GM19240 (cell line): ENCODE measurements at regions not wholly inside any gene's neighbourhood (a gene's known extent, or its start where the extent isn't known, plus 50 kb on each side); places are given as distances from the start of the nearest gene placed in this dataset.
"Not testable (repeated sequence)": the region's sequence is repeated elsewhere in the genome, so short reads cannot be mapped to it uniquely, and the experiment has no call there.

Source experiments
- DNase-seq: peaks from one replicate; pipeline ENCODE4 v3.0.0; 2011; ENCODE audit warnings: low spot score; ENCODE audit not compliant: insufficient read length

DNA sequence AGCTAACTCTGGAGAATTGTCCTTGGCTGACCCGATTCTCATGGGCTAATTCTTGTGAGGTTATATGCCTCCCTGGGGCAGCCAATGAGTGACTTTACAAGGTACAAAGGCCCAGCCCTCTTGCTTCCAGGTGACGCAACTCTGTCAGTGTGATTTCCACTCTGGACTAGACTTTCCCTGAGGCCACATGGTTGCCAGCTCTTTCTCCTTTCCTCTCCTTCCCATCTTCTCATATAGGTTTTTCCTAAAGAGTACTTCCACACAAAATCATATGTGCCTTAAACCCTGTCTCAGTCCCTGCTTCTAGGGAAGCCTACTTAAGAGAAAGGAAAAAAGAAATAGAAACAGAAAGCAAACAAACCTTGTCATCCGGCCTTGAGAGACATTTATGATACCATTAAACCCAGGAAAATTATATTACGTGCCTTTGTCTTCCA lies 226.2 kb upstream of the ZSWIM2 start:
- no peak for DNase-seq

DNA sequence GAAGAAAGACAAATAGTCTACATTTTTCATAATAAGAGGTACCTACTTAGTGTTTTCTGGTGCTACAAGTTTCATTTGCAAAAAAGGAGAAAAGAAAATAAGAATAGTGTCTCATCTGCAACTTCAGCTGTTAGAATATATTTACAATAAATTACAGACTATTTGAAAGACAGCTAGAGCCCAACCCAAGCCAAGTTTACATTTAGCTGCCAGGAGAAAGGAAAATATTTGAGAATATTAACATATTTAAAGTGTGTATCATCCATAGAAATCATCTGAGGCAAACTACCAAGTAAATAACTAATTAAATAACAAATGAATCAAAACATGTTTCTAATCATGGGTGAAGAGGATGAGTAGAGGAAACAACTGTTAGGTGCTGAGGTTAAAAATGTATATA lies 209.2 kb upstream of the ZSWIM2 start:
- no peak for DNase-seq

DNA sequence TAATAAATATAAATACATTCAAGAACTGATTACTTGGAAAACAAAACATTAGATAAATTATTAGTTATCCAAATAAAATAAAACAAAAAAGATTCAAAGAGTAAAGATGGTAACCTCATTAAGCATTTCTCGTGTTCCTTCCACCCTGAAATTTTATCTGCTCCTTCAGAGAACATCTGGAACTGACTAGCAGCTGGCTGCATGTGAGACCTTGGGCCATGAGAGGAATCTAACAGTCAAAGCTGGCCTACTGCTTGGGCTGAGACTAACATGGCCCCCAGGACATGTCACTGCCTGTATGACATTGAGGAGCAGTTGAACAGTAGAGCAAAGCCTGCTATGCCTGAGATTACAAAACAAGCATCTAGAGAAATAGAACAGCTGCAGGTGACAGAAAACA lies 208.5 kb upstream of the ZSWIM2 start:
- no peak for DNase-seq

DNA sequence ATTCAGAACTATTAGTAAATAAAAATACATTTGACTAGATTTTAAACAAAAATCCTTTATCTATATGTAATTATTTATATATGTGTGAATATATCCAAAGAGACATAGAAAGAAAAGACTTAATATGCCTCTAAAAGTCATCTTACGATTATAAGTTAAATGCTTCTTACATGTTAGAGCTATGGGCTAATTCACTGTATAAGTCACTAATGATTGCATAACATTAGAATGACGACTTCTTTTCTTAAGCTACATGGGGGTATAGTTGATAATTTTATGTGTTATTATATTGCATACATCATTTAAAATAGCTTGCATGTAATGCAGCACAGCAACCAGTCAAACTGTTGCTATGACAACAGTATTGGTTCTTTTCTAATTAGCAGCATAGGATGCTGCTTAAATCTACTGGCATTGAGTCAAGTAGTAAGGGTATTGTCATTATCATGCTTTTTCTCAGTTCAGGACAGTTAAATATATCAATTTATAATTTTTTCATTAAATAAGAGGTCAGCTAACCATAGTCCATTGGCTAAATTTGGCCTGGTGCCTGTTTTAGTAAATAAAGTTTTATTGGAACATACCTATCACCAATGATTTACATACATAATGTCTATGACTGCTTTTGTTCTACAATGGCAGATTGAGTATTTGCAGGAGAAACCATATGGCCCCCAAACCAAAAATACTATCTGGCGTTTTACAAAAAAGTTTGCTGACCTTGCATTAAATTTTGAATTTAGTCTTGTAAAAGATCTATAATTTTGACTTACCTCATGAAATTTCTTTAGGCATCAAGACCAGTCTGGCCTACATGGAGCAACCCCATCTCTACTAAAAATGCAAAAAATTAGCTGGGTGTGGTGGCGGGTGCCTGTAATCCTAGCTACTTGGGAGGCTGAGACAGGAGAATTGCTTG lies 207.7 kb upstream of the ZSWIM2 start:
- no peak for DNase-seq

DNA sequence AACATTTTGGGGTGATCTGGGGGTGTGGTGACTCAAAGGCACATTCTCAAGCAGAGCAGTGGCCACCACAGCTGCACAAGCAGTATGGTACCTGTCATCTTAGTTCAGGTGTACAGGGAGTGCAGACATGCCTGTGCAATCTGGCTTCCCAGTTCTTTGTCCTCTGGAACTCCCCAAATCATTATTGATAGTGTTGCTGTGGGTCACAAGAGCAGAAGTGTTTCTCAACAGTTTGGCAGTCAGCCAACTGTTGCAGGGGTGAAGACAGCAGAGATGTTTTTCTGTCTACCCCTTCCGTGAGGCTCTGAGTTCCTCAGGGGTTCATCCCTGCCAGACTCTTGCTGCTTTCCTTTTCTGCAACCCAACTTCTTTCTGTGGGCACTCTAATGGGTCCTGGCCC lies 206.5 kb upstream of the ZSWIM2 start:
- no peak for DNase-seq

DNA sequence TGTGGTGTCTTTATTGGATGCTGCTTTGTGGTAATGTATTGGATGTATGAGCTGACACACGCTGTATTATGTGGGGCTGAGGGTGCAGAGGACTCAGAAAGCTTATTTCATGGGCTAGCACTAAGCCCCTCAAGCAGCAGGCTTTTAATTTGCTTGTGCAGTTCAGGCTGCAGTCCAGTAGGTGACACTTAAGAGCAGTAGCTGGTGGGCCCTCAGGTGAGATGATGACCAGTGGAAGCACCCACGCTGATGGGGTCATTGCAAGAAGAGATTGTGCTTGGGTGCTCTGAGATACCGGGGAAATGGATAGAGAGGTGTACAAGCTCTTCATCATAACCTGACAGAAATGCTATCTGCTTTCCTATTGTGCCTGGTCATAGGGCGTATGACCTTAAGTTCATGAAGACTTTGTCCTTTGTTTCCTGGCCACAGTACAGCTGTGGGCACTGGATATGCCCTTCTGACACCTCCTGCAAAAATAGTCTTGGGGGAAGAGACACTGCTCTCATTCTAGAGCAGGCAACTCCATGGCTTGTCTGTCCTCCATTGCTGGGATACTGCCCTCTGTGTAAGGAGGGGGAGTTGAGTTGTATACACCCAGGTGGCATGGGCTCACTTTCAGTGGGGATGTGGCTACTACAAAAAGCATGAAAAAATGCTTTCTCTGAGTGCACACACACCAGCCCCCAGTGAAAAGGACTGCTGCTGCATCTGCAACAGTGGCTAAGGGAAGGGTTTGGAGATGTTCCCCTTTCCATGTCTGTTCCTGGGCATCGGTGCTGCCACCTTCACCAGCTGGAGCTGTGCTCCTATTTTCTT lies 205.7 kb upstream of the ZSWIM2 start:
- DNase-seq, result no peak

DNA sequence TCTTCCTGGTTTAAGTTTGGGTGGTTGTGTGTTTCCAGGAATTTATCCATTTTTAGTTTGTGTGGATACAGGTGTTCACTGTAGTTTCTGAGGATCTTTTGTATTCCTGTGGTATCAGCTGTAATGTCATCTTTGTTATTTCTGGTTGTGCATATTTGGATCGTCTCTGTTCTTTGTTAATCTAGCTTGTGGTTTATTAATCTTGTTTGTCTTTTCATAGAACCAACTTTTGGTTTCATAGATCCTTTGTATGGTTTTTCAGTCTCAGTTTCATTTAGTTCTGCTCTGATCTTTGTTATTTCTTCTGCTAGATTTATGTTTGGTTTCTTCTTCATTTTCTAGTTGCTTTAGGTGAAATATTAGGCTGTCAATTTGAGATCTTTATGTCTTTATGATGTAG lies 202.4 kb upstream of the ZSWIM2 start:
- DNase-seq, result no peak

DNA sequence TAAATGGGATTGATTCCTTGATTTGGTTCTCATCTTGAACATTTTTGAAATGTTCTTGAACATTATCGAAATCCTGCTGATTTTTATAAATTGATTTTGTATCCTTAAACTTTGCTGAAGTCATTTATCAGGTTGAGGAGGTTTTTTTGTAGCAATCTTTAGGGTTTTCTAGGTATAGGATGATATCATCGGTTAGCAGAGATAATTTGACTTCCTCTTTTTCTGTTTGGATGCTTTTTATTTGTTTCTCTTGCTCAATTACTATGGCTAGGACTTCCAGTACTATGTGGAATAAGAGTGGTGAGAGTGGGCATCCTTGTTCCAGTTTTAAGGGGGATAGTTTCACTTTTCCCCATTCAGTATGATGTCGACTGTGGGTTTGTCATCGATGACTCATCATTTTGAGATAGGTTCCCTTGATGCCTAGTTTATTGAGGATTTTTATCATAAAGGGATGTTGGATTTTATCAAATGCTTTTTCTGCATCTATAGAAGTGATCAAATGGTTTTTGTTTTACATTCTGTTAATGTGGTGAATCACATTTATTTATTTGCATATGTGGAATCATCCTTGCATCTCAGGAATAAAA lies 201.5 kb upstream of the ZSWIM2 start:
- no peak for DNase-seq

DNA sequence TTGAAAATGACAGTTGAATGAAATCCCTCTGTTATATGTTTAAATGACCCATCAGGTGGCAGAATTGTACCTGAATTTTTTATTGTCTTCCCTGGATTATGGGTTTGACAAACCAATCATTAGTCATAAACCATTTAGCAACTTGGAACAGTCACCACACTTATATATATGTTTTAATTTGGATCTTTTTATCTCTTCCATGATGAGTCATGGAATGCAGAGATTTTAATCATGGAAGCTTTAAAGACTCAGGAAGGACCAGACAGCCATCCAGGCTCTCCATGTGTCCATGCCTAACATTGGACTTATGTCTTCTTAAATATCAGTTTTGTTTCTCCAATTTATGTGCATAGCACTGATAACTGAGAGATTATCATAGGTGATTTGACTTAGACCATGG lies 188.3 kb upstream of the ZSWIM2 start:
- no peak for DNase-seq

DNA sequence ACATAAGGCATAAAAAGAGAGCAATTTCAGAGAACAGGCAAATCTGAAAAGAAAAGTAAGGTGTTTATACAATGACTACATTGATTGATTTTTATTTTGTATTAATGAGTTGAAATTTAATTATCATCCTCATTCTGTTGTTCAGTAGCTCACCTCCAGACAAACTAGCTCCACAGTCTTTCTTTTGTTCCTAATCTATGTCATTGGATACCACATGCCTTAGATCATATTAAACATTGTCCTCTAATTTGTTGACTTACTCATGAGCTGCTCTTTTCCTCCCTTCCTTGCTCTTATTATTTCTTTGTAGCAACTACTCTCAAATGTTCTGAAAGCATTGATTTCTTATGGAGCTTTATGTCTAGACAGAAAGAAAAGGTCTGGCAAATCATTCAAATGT lies 185.5 kb upstream of the ZSWIM2 start:
- no peak for DNase-seq

DNA sequence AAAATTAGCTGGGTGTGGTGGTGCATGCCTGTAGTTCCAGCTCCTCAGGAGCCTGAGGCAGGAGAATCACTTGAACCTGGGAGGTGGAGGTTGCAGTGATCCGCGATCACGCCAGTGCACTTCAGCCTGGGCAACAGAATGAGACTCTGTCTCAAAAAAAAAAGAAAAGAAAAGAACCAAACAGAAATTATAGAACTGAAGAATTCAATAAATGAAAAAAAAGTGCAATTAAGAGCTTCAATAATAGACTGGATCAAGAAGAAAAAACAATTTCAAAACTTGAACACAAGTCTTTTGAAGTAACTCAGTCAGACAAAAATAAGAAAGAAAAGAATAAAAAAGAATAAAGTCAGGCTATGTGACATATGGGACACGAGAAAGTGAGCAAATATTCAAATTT lies 175.8 kb upstream of the ZSWIM2 start:
- no peak for DNase-seq

DNA sequence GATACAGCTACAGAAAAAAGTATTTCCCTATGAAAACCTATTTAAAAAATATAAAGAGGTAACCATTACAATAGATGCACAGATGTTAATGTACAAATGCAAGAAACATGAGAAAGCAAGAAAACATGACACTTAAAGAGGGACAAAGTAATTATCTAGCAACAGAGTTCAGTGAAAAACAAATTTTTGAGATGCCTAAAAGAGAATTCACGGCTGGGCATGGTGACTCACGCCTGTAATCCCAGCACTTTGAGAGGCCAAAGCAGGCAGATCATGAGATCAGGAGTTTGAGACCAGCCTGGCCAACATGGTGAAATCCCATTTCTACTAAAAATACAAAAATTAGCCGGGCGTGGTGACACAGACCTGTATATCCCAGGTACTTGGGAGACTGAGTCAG lies 175.0 kb upstream of the ZSWIM2 start:
- DNase-seq, result not testable (repeated sequence)

DNA sequence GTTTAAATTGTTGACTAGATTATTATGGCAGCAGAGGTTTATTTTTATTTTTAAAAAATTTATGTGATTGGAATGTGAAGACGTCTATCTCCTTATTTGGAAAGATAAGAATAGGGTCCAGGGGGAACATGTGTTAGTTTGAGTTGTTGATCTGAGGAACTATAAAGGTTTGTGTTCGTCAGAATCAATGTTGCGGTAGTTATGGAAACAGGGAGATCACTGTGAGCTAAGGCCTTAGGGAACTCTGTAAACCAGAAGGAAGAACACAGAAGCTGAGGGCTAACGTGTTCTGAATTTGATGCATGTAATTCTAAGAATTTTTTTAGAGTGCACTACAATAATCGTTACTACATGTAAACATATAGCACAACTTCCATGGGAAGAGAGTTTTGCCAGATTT lies 168.5 kb upstream of the ZSWIM2 start:
- no peak for DNase-seq

DNA sequence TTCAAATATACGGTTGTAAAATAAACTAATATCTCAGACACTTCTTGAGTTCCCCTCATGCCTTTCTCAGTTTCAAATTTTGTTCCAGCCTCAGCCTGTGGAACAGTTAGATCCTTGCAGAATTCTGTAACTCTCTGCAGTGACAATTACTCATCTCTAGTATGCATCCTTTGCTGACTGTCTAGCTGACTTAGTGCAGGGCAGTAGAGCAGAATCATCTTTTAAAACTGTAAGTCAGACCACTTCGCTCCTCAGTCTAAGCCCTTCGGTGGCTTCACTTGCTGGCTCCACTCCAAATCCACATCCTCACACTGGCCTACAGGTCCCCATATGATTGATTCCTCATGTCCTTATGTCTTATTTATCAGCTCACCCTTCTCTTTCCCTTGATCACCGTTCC lies 164.1 kb upstream of the ZSWIM2 start:
- no peak for DNase-seq

DNA sequence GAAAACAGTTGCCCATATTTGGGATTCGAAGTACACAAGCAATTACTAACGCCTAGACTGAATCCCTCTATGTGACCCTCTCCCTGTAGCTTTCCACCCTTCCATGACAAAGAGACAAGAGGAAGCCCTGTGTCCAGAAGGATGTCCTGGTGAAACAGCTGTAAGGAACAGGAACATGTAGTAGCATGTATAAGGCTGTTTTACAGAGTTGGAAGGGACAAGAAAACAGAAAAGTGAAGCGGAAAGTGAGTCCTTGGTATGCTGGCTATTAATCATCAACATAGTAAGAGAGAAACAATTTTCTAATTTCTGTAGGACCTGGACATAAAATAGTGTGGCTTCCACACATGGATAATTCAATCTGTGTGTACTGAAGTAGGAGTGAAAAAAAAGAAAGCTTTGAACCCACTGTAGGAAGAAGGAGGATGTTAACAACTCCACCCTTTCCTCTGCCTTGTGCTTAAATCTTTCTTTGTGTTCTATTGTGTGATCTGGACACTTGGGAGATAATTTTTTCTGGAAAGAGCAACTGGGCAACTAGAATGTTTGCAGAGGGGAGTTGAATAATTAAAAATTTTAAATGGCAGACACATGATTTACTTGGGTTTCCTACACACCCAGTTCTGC lies 162.3 kb upstream of the ZSWIM2 start:
- DNase-seq, result no peak

DNA sequence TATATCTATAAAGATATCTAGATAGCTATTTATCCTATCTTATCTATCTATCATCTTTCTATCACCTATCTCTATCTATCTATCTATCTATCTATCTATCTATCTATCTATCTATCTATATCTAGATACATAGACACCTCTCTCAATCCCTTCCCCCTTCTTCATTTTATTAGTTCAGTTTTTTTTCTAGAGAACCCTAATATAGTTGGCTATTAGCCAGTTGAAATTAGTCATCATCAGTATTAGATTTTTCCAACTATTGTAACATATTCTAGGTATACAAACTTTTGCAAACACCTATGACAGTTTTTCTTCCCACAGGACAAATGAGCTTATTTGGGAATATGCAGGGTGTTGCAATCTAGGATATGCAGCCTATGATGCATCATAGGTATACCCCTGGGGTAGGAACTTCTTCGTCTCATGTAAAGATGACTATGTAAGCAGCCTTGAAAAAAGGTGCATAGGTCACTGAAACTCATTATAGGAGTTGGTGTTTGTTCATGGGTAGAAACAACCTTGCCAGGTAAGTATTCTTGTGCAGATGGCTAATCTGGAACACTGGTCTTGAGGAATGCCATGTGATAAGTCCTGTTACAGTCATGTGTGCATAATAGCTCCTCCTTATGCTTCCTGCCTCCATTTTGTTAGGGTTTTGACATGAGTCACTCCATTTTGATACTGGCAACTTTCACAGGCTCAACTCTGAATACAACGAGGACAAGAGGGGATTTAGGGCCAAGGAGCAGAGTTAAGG lies 160.7 kb upstream of the ZSWIM2 start:
- DNase-seq, result no peak

DNA sequence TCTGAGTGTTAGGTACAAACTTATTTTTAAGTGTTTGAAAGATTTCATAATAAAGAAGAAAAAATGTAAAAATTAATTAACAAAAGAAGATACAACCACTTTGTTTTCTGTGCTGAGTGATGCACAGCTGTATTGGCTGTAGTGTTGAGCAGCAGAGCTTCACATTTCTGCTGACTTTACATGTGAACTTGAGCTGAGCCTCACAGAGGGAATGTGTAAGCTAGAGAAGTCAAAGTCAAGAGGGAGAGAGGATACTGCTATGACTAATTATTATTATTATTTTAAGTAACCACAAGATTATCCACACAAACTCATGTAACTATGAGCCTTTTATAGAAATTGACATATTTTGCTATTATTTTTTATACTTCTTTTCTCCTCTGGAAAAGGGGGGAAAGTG lies 159.1 kb upstream of the ZSWIM2 start:
- no peak for DNase-seq

DNA sequence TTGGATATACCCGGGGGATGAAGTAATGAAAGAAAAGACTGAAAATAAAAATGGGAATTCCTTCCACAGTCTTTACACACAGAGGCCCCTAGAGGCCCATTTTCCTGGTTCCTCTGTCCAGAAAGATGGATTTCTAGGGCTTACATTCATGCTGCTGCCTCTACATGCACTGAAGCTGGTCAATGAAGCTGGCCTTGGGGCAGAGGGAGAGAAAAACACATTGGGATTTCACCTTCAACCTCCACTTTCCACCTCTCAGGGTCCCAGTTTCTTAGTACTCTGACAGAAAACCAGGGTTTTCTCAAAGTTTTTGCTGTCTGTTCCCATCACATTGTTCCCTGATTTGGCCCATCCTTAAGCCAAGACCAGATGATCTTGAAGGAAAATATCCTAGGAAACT lies 154.6 kb upstream of the ZSWIM2 start:
- DNase-seq, result no peak

DNA sequence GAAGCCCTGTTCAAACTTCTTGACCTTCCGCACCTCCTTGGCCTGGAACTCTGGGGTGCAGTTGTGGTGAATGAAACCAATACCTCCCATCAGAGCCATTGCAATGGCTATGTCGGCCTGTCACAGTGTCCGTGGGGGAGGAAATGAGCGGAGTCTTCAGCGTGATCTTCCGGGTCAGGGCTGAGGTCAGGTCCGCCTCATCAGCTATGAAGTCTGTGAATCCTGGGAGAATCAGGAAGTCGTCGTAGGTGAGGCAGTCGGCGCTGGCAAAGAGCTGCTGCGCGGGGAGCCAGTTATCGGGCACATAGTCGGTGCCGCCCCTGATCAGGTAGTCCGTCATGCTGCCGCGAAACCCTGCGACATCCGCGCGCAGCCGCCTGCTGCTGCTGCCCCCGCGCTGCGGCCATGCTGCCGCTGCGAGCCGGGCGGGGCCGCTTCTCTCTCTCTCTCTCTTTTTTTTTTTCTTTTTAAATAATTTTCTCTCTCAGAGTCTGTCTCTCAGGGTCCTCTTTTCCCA lies 154.1 kb upstream of the ZSWIM2 start:
- no peak for DNase-seq

DNA sequence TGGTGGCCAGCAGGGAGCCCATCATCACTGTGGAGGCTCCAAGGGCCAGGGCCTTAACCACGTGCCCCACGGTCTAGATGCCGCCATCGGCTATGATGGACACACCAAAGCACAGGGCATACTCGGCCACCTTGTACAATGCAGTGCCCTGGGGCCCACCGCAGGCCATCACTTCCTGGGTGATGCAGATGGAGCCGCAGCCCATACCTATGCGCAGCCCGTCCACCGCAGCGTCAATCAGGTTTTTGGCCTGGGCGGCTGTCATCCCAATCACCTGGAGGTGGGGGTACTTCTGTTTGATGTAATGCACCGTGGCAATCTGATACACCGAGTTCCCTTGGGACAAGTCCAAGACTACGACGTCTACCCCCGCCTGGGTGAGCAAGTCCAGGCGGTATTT lies 153.3 kb upstream of the ZSWIM2 start:
- no peak for DNase-seq

DNA sequence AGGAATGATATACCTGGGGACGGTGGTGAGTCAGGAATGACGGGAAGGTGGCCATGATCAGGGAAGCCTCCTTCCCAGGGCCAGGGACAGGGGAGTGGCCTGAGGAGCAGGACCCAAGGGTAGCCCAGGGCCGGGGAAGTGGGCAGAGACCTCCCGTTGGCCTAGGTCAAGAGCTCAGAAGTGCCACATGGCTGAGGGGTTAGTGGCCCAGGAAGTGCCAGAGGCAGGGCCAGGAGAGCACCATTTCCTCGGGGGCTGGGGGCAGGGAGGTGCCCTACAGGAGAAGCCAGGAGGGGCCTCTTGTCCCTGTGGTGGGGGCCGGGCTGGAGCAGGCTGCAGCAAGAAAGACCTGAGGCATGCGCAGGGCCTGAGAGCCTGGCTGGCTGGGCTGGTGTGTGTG lies 152.3 kb upstream of the ZSWIM2 start:
- no peak for DNase-seq
